ENCODE measurements at regions not wholly inside any gene's neighbourhood (a gene's known extent, or its start where the extent isn't known, plus 50 kb on each side); places are given as distances from the start of the nearest gene placed in this dataset.
"Not testable (repeated sequence)": the region's sequence is repeated elsewhere in the genome, so short reads cannot be mapped to it uniquely, and the experiment has no call there.

GRCh38 chr4:165571476-165571875 lies 192.7 kb downstream of the CPE start:
- TF ChIP-seq POLR2A (IDR thresholded peaks at IDR 0.05; ENCODE audit: low read length); GATA1 (IDR thresholded peaks at IDR 0.05; ENCODE audit: low read depth, low read length): not testable (repeated sequence)

Measured in erythroblast (primary cell).